Fibroblast of mammary gland (primary cell): ENCODE measurements at regions not wholly inside any gene's neighbourhood (a gene's known extent, or its start where the extent isn't known, plus 50 kb on each side); places are given as distances from the start of the nearest gene placed in this dataset.

ENCODE experiments used
- DNase-seq: peaks from one replicate; pipeline ENCODE4 v3.0.0-alpha.2; 2010; ENCODE audit warnings: low read depth
- H3K4me3 ChIP-seq: 2 replicates; pipeline ENCODE4 v1.5.1; 2011; ENCODE audit warnings: low read depth, mild to moderate bottlenecking, low read length, moderate library complexity; ENCODE audit not compliant: control insufficient read depth
- TF ChIP-seq, protein P1 (sequence below): conservative IDR thresholded peaks from 2 replicates; pipeline ENCODE4 v1.5.1; 2011; ENCODE audit warnings: low read depth, low read length, inconsistent platforms; ENCODE audit not compliant: control insufficient read depth, insufficient read depth

DNA sequence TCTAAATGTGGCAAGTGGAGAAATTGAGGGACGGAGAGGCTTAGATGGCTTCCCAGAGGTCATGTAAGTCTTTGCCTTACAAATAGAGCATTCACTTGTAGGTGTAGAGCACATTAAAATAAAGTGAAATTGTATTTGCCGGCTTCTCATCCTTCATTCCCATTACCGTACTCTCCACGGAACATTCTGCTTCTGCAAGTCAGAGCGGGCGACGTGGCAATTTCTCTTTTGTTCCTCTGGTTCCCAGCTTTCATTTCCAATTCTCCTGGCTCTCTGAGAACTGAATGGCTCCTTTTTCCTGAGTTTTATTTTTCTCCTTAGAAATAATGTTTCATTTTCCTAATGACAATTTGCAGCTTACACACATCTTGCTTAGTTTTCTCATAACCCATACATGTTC, 51.3 kb upstream of the PFKP start:
- no peak overlapping the region for H3K4me3 ChIP-seq
- TF ChIP-seq, protein P1, sequence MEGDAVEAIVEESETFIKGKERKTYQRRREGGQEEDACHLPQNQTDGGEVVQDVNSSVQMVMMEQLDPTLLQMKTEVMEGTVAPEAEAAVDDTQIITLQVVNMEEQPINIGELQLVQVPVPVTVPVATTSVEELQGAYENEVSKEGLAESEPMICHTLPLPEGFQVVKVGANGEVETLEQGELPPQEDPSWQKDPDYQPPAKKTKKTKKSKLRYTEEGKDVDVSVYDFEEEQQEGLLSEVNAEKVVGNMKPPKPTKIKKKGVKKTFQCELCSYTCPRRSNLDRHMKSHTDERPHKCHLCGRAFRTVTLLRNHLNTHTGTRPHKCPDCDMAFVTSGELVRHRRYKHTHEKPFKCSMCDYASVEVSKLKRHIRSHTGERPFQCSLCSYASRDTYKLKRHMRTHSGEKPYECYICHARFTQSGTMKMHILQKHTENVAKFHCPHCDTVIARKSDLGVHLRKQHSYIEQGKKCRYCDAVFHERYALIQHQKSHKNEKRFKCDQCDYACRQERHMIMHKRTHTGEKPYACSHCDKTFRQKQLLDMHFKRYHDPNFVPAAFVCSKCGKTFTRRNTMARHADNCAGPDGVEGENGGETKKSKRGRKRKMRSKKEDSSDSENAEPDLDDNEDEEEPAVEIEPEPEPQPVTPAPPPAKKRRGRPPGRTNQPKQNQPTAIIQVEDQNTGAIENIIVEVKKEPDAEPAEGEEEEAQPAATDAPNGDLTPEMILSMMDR: no peak
- no peak for DNase-seq

DNA sequence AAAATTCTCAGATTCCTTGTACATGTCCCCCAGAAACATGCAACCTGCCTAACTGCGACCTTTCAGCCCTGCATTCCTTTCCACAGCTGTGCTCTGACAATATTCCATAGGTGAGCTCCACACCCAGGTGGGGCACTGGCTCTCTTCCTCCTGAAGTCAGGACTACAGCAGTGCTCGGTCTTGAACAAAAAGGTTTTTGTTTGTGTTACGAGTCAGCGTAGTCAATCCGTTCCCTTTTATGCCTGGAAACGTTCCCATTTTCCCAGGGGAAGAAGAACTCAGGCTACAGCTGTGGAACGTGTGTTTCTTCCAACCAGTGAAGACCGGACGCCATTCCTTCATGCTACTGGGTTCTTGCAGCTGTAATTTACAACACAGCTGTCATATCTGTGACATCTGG, 52.4 kb upstream of the PFKP start:
- DNase-seq: peak; percentile 7
- TF ChIP-seq, protein P1: no peak
- H3K4me3 ChIP-seq: no peak overlapping the region

DNA sequence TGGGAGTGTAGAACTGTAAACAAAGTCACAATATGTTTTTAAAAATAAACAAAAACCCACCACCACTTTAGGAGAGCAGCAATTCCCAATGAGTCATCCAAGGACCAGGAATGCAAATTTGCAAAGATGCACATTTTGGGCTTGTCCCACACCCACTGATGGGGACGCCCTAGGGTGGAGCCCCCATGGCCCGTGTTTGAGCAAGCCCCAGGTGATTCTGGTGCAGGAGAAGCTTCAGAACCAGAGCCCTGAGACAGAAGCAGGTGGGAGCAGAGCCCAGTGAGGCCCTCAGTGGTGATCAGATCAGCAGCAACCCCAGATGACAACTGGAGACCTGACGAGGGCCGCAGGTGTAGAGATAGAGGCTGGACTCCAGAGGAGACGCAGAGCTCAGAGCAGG, 55.1 kb upstream of the PFKP start:
- H3K4me3 ChIP-seq: no peak overlapping the region
- DNase-seq: no peak
- TF ChIP-seq, protein P1: no peak

DNA sequence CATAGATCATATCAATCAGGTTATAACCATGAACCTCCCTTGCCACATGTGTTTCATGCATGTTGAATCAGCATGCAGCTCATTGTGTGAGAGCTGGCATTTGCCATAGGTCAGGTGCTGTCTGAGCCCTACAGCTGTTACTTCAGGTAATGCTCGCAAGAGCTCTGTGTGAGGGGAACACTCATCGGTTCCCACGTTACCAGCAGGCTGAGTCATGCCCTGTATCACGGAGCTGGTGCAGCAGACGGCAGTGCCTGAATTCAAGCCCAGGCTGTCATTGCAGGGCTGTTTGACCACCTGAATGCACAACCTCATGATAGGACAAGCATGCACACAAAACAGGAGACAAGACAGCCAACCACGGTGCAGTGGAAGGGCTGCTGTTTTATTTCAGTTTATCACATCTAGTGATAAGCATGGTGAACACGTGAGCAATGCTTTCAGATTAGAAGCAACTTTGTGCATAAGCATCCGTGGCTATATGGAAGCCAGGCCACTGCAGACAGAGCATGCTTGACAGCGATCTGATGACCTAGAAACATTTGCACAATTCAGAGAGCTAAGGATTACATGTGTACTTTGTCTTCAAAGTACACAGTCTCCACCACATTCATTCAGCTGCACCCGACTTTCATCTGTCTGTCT, 56.4 kb upstream of the PFKP start:
- TF ChIP-seq, protein P1: no peak
- DNase-seq: peak; percentile 21

DNA sequence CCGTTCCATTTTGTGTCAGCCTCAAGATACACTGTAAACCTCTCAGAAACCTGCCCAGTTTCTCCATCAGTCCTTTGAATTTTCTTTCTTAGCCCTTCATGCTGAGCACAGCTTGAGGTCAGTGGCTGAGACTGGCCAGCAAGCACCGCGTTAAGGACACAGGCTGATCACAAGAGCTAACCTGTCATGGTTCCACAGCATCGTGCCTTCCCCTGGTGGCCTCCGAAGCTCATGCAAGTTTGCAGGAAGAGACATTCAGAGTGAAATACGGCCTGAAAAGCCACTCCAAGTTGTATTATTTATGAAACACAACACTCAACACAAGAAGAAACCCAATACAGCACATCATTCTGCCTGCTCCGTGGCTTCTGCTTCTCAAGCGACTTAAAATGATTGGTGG, 57.0 kb upstream of the PFKP start:
- no peak for DNase-seq
- TF ChIP-seq, protein P1: no peak
- H3K4me3 ChIP-seq: no peak overlapping the region

More for the DNA sequence above, 56.4 kb upstream of the PFKP start:
- no peak overlapping the region for H3K4me3 ChIP-seq

DNA sequence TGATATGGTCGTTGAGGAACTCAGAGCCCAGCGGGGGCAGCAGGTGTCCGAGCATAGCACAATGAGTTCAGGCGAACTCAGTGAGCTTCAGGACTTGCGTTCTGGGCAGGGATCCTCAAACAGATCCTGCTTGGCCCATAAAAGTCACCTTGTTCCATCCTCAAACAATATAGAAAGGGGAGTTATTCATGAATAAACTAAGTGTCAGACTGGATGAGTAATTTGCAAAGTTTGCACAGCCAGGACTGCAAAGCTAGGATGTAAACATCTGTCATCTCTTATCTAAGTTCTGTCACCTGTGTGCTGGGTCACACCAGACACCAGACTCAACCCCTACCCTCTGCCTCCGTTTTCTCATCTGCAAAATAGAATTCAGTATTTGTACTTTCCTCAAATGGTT, 58.0 kb upstream of the PFKP start:
- no peak overlapping the region for H3K4me3 ChIP-seq
- TF ChIP-seq, protein P1: no peak
- DNase-seq: no peak
